ENCODE measurements at regions not wholly inside any gene's neighbourhood (a gene's known extent, or its start where the extent isn't known, plus 50 kb on each side); places are given as distances from the start of the nearest gene placed in this dataset.

GRCh38 chr1:234674218-234674815, 64.3 kb upstream of the IRF2BP2 start:
- Histone ChIP-seq H3K27me3 (no peaks in the 10 kb centered on the region), H3K9ac (no peak overlapping the region), H3K9me3 (ENCODE audit: low read depth) (no peaks in the 10 kb centered on the region), H3K4me3 (no peak overlapping the region), H2AFZ (replicated peaks) (no peak overlapping the region), H3K79me2 (ENCODE audit: low read depth) (no peaks in the 10 kb centered on the region), H4K20me1 (ENCODE audit: low read depth) (no peaks in the 10 kb centered on the region), H3K4me1 (no peaks in the 10 kb centered on the region), H3F3A (ENCODE audit: low read depth) (no peaks in the 10 kb centered on the region), H3K4me2 (no peak overlapping the region), H3K27ac (no peak overlapping the region), H3K36me3 (no peaks in the 10 kb centered on the region)
- Mint-ChIP-seq H3K4me1 (peaks cover 15% of the 10 kb centered on the region), H3K9me3 (no peaks in the 10 kb centered on the region), H3K4me3 (no peak overlapping the region), H3K36me3 (no peaks in the 10 kb centered on the region), H3K27me3 (ENCODE audit: insufficient read depth, low read depth) (no peaks in the 10 kb centered on the region), H3K27ac (peak overlapping the region; percentile 38)
- TF ChIP-seq CTCF (IDR thresholded peaks at IDR 0.05) (no peak), EZH2 (IDR thresholded peaks at IDR 0.05) (no peak), EZH2phosphoT487 (IDR thresholded peaks at IDR 0.05) (no peak)
- no peak for DNase-seq (ENCODE audit: low spot score)

- no peaks in the 10 kb centered on the region for H3F3A ChIP-seq (ENCODE audit: low read depth)
- H3K4me2 ChIP-seq: no peak overlapping the region
- H3K9me3 Mint-ChIP-seq: peaks cover 6% of the 10 kb centered on the region
- H3K27me3 ChIP-seq: no peaks in the 10 kb centered on the region
- DNase-seq (ENCODE audit: low spot score): no peak
- no peak overlapping the region for H3K27ac ChIP-seq
- H3K27ac Mint-ChIP-seq: no peak overlapping the region
- H3K4me3 Mint-ChIP-seq: no peak overlapping the region
- no peak overlapping the region for H2AFZ ChIP-seq (replicated peaks)
- H3K36me3 ChIP-seq: no peaks in the 10 kb centered on the region
- no peaks in the 10 kb centered on the region for H3K27me3 Mint-ChIP-seq (ENCODE audit: insufficient read depth, low read depth)
- H3K9ac ChIP-seq: no peak overlapping the region
- no peaks in the 10 kb centered on the region for H3K79me2 ChIP-seq (ENCODE audit: low read depth)
- H3K9me3 ChIP-seq (ENCODE audit: low read depth): no peaks in the 10 kb centered on the region
- H3K4me1 ChIP-seq: no peaks in the 10 kb centered on the region
- H3K4me3 ChIP-seq: no peak overlapping the region
- H3K4me1 Mint-ChIP-seq: peaks cover 15% of the 10 kb centered on the region
- H4K20me1 ChIP-seq (ENCODE audit: low read depth): no peaks in the 10 kb centered on the region
- no peak for TF ChIP-seq CTCF (IDR thresholded peaks at IDR 0.05)
- no peak for TF ChIP-seq EZH2 (IDR thresholded peaks at IDR 0.05)
- no peak for TF ChIP-seq EZH2phosphoT487 (IDR thresholded peaks at IDR 0.05)
- H3K36me3 Mint-ChIP-seq: no peaks in the 10 kb centered on the region
Observed at GRCh38 chr1:234672349-234673135, 62.6 kb upstream of the IRF2BP2 start.

GRCh38 chr1:234670967-234671626, 61.1 kb upstream of the IRF2BP2 start:
- no peak overlapping the region for H3K27ac ChIP-seq
- no peak for TF ChIP-seq EZH2phosphoT487 (IDR thresholded peaks at IDR 0.05)
- TF ChIP-seq EZH2 (IDR thresholded peaks at IDR 0.05): no peak
- no peak for TF ChIP-seq CTCF (IDR thresholded peaks at IDR 0.05)
- H4K20me1 ChIP-seq (ENCODE audit: low read depth): no peaks in the 10 kb centered on the region
- no peak for DNase-seq (ENCODE audit: low spot score)
- no peaks in the 10 kb centered on the region for H3K79me2 ChIP-seq (ENCODE audit: low read depth)
- no peaks in the 10 kb centered on the region for H3K9me3 ChIP-seq (ENCODE audit: low read depth)
- Mint-ChIP-seq H3K27ac (no peak overlapping the region), H3K4me3 (no peak overlapping the region), H3K27me3 (ENCODE audit: insufficient read depth, low read depth) (no peaks in the 10 kb centered on the region), H3K4me1 (peaks cover 8% of the 10 kb centered on the region), H3K9me3 (peaks cover 7% of the 10 kb centered on the region), H3K36me3 (no peaks in the 10 kb centered on the region)
- H3K4me2 ChIP-seq: no peak overlapping the region
- no peaks in the 10 kb centered on the region for H3K4me1 ChIP-seq
- H3K9ac ChIP-seq: no peak overlapping the region
- no peak overlapping the region for H3K4me3 ChIP-seq
- H3K27me3 ChIP-seq: no peaks in the 10 kb centered on the region
- no peaks in the 10 kb centered on the region for H3K36me3 ChIP-seq
- H3F3A ChIP-seq (ENCODE audit: low read depth): no peaks in the 10 kb centered on the region
- H2AFZ ChIP-seq (replicated peaks): no peak overlapping the region

Measured in neural progenitor cell (in vitro differentiated cells).